ENCODE measurements at regions not wholly inside any gene's neighbourhood (a gene's known extent, or its start where the extent isn't known, plus 50 kb on each side); places are given as distances from the start of the nearest gene placed in this dataset.

DNA sequence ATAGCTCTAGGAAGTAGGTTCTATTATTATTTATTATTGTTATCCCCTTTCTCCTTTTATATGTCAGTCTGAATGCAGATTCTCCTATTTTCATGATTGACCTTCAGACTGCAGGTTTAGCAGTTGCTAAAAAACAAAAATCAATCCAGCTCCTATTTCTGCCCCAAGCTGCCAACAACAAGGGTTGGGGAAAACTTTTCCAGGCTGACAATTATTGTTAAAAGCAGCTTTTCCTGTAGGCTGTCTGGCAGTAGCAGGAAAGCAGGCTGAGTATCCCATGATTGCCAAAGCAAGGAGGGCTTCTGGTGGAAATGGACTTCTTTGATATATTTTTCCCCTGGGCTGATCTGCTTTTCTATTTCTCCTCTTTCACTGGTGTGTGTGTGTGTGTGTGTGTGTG lies 78.0 kb upstream of the CTLA4 start:
- DNase-seq (ENCODE audit: low read depth), result peak; percentile 31
- no peak overlapping the region for H3K4me3 ChIP-seq (replicated peaks; ENCODE audit: low read depth, low read length)
- TF ChIP-seq, protein P1, sequence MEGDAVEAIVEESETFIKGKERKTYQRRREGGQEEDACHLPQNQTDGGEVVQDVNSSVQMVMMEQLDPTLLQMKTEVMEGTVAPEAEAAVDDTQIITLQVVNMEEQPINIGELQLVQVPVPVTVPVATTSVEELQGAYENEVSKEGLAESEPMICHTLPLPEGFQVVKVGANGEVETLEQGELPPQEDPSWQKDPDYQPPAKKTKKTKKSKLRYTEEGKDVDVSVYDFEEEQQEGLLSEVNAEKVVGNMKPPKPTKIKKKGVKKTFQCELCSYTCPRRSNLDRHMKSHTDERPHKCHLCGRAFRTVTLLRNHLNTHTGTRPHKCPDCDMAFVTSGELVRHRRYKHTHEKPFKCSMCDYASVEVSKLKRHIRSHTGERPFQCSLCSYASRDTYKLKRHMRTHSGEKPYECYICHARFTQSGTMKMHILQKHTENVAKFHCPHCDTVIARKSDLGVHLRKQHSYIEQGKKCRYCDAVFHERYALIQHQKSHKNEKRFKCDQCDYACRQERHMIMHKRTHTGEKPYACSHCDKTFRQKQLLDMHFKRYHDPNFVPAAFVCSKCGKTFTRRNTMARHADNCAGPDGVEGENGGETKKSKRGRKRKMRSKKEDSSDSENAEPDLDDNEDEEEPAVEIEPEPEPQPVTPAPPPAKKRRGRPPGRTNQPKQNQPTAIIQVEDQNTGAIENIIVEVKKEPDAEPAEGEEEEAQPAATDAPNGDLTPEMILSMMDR (IDR thresholded peaks at IDR 0.05; ENCODE audit: low read length, missing control alignments), result no peak

DNA sequence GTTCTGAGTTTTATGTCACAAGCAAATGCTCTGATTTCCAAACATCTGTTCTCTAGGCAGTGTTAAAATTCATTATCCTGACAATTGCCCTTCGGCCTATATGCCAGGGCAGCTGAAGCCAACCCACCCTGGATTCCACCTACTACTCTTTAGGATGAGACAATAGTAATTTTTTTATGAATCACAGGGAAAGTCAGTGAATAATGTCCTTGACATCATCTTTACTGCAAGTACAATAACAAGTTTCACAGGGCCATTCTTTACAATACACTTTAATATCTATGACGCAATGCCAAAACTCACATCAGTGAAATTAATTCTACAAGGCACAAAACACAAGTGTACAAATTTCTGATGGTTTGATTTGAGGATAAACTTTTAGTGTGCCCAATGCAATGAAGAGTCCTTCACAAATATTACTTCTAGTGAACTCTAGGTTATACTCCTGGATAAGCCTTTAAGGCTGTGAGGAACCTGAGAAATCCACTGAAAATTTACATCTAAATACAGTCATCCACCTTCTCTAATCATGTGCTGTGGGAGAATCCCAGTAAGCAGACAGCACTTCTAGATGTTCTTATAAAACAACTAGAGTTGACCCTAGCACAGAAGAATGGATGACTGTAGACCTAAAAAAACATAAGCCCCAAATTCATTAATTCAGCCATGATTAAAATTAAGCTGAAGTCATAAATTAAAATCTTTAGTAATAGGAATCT lies 77.3 kb upstream of the CTLA4 start:
- DNase-seq (ENCODE audit: low read depth), result peak; percentile 79
- TF ChIP-seq, protein P1 (IDR thresholded peaks at IDR 0.05; ENCODE audit: low read length, missing control alignments), result no peak
- H3K4me3 ChIP-seq (replicated peaks; ENCODE audit: low read depth, low read length), result no peak overlapping the region

DNA sequence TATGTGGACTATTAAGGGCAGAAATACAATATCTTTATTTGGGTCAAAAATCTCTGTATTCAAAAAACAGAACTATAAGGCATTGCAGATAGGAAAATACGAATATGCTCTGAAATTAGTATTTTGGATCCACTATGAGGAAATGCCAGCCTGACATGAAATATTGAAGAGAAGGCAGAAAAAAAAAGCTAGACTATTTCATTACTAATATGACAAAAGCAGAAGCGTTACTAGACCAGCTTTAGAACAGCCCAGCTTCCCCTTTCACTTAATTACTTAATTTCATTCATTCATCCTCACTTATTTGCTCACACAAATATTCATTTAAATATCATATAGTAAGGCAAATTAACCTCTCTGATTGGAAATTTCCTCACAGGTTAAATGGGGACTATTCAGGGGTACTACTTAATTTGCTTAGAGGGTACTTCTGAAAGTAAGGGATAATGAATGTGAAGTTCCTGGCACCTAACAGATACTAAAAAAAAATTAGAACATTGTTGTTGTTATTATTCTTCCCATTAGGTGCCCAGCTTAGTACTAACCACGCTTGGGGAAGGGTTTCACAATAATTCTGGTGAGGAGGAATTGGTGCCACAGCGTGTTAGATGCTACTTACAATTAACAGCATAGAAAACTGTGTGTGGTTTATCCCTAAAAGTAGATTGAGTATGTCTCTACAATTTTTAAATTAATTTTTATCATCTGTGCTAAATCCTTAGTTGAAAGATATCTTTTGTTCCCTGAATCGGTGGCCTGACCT lies 71.1 kb upstream of the CTLA4 start:
- H3K4me3 ChIP-seq (replicated peaks; ENCODE audit: low read depth, low read length), result no peak overlapping the region
- TF ChIP-seq, protein P1 (IDR thresholded peaks at IDR 0.05; ENCODE audit: low read length, missing control alignments), result no peak
- DNase-seq (ENCODE audit: low read depth), result no peak

DNA sequence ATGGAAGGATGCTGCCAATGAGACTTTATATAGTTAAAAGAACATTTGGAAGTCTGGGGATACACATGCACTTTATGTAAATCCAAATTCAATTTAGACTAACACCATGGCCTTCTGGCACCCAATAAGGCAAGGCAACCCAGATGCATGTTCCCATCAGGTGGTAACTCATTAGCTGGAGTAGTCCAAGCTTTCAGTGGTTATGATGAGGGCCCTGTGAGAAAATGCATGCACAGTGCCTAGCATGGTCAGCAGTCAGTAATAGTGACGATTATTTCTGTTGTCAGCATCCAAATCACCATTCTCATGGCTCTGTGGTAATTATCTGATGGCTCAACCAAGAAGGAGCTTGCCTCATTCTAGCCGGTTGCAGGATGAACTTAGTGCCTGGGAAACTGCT lies 70.3 kb upstream of the CTLA4 start:
- DNase-seq (ENCODE audit: low read depth), result no peak
- TF ChIP-seq, protein P1 (IDR thresholded peaks at IDR 0.05; ENCODE audit: low read length, missing control alignments), result no peak
- no peak overlapping the region for H3K4me3 ChIP-seq (replicated peaks; ENCODE audit: low read depth, low read length)

DNA sequence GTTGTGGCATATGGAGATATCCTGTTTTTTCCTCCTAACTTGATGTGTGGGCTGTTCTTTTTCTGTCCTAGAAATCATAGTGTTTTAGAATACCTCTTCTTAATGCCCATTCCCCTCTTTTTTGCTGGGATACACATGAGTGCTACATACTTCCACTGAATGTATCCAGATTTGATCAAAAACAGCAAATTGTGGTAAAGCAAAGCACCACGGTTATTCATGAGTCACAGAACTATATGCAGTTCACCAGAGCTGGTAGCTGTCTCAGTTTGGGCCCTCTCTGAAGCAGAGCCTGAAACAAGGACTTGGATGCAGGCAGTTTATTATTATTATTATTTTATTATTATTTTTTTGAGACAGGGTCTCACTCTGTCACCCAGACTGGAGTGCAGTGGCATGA lies 69.9 kb upstream of the CTLA4 start:
- H3K4me3 ChIP-seq (replicated peaks; ENCODE audit: low read depth, low read length), result no peak overlapping the region
- TF ChIP-seq, protein P1 (IDR thresholded peaks at IDR 0.05; ENCODE audit: low read length, missing control alignments), result no peak
- no peak for DNase-seq (ENCODE audit: low read depth)

DNA sequence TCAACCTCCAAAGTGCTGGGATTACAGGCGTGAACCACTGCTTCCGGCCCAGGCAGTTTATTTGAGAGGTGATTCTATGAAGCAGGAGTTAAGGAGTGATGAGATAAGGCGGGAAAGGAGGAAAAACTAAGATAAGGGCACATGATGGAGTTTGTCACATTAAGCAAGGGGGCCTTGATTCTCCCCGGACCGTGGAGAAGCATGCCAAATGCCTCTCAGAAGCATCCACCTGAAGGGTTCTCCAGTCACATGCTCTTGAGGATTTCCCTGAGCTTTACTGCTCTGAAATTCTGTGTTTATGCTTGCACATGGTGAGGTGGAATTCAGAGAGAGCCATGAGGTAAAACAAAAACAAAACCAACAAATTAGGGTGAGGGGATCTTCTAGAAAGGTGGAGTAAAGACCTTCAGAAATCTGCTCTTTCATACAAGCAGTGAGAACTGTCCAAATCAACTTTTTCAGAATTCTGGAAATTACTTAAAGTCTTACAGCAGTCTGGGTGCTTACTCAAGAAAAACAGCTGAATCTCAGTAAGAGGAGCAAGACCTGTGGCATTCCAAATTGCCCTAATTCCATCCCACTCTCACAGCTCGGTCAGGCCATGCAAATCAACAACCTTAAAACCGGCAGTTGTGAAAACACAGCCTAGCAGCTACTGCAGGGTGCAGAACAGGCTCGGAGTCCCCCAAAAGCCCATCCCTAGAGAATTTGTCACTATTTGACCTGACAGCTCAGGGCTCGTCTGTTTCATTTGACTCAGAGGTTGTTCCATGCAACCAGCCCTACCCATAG lies 69.1 kb upstream of the CTLA4 start:
- H3K4me3 ChIP-seq (replicated peaks; ENCODE audit: low read depth, low read length), result no peak overlapping the region
- no peak for DNase-seq (ENCODE audit: low read depth)
- TF ChIP-seq, protein P1 (IDR thresholded peaks at IDR 0.05; ENCODE audit: low read length, missing control alignments), result no peak
